Central memory CD8-positive, alpha-beta T cell (primary cell): ENCODE measurements at regions not wholly inside any gene's neighbourhood (a gene's known extent, or its start where the extent isn't known, plus 50 kb on each side); places are given as distances from the start of the nearest gene placed in this dataset.
"Not testable (repeated sequence)": the region's sequence is repeated elsewhere in the genome, so short reads cannot be mapped to it uniquely, and the experiment has no call there.

Experiments
- ATAC-seq: fragments of 150-1000 bp; cut with Tn5 transposase; replicated peaks from 2 replicates; pipeline ENCODE4 v1.10.0; 2022; ENCODE audit warnings: mild to moderate bottlenecking, moderate FRiP score, moderate number of reproducible peaks; ENCODE audit not compliant: poor library complexity, severe bottlenecking; ENCODE audit errors: extremely low read depth
- DNase-seq, 2 donors: peaks; one replicate each; pipeline ENCODE4 v3.0.0; 2021; ENCODE audit warnings: low spot score in 2 of 2
- H3K27ac Mint-ChIP-seq: one replicate; pipeline ENCODE4 v1.8.0; 2022; ENCODE audit warnings: low read depth, mild to moderate bottlenecking, moderate library complexity, mixed read lengths
- H3K27me3 Mint-ChIP-seq: one replicate; pipeline ENCODE4 v1.8.0; 2022; ENCODE audit warnings: mixed read lengths
- H3K36me3 Mint-ChIP-seq: one replicate; pipeline ENCODE4 v1.8.0; 2022; ENCODE audit warnings: mild to moderate bottlenecking, moderate library complexity, mixed read lengths; ENCODE audit not compliant: insufficient read depth
- H3K4me1 Mint-ChIP-seq: one replicate; pipeline ENCODE4 v1.8.0; 2022; ENCODE audit warnings: mixed read lengths
- H3K4me3 Mint-ChIP-seq: one replicate; pipeline ENCODE4 v1.8.0; 2022; ENCODE audit warnings: mild to moderate bottlenecking, moderate library complexity, mixed read lengths
- H3K9me3 Mint-ChIP-seq: one replicate; pipeline ENCODE4 v1.8.0; 2022; ENCODE audit warnings: mixed read lengths

GRCh38 chr13:108104736-108105135 lies 110.6 kb downstream of the LIG4 start:
- Mint-ChIP-seq H3K36me3 (no peaks in the 10 kb centered on the region), H3K27ac (peak overlapping the region; percentile 55), H3K4me3 (no peak overlapping the region), H3K9me3 (peaks cover 5% of the 10 kb centered on the region), H3K27me3 (no peaks in the 10 kb centered on the region), H3K4me1 (no peaks in the 10 kb centered on the region)
- ATAC-seq (no peak), DNase-seq (no peak)

- H3K4me1 Mint-ChIP-seq = no peaks in the 10 kb centered on the region
- ATAC-seq = no peak
- H3K36me3 Mint-ChIP-seq = no peaks in the 10 kb centered on the region
- peaks cover 6% of the 10 kb centered on the region for H3K27me3 Mint-ChIP-seq
- DNase-seq = no peak
- H3K27ac Mint-ChIP-seq = no peak overlapping the region
- peaks cover 11% of the 10 kb centered on the region for H3K9me3 Mint-ChIP-seq
- H3K4me3 Mint-ChIP-seq = no peak overlapping the region
Observed at GRCh38 chr13:108102771-108103170, 112.6 kb downstream of the LIG4 start.

- no peak for DNase-seq
- ATAC-seq = no peak
- no peak overlapping the region for H3K4me3 Mint-ChIP-seq
Observed at GRCh38 chr13:108096301-108096915, 118.9 kb downstream of the LIG4 start.

GRCh38 chr13:108095036-108095435 lies 120.3 kb downstream of the LIG4 start:
- no peak overlapping the region for H3K4me3 Mint-ChIP-seq
- peaks cover 2% of the 10 kb centered on the region for H3K36me3 Mint-ChIP-seq
- DNase-seq (no peak), ATAC-seq (no peak)
- no peak overlapping the region for H3K27ac Mint-ChIP-seq
- H3K9me3 Mint-ChIP-seq = peaks cover 6% of the 10 kb centered on the region
- no peaks in the 10 kb centered on the region for H3K4me1 Mint-ChIP-seq
- H3K27me3 Mint-ChIP-seq = peaks cover 6% of the 10 kb centered on the region

More at GRCh38 chr13:108096301-108096915, 118.9 kb downstream of the LIG4 start:
- H3K36me3 Mint-ChIP-seq = peaks cover 2% of the 10 kb centered on the region
- peaks cover 6% of the 10 kb centered on the region for H3K9me3 Mint-ChIP-seq
- peaks cover 6% of the 10 kb centered on the region for H3K27me3 Mint-ChIP-seq
- H3K27ac Mint-ChIP-seq = no peak overlapping the region
- no peaks in the 10 kb centered on the region for H3K4me1 Mint-ChIP-seq

- Mint-ChIP-seq H3K27me3 (peaks cover 6% of the 10 kb centered on the region), H3K36me3 (peaks cover 2% of the 10 kb centered on the region), H3K4me1 (no peaks in the 10 kb centered on the region), H3K4me3 (no peak overlapping the region), H3K9me3 (peaks cover 6% of the 10 kb centered on the region), H3K27ac (no peak overlapping the region)
- DNase-seq = no peak
- no peak for ATAC-seq
Observed at GRCh38 chr13:108093616-108094015, 121.7 kb downstream of the LIG4 start.

- Mint-ChIP-seq H3K27ac (no peak overlapping the region), H3K9me3 (peaks cover 6% of the 10 kb centered on the region), H3K27me3 (no peaks in the 10 kb centered on the region), H3K4me1 (no peaks in the 10 kb centered on the region), H3K4me3 (no peak overlapping the region), H3K36me3 (no peaks in the 10 kb centered on the region)
- ATAC-seq = no peak
- DNase-seq = no peak
Observed at GRCh38 chr13:108087810-108088209, 127.5 kb downstream of the LIG4 start.

- DNase-seq = no peak
Observed at GRCh38 chr13:108086678-108087077, 128.7 kb downstream of the LIG4 start.

GRCh38 chr13:108084840-108085239 lies 130.5 kb downstream of the LIG4 start:
- Mint-ChIP-seq H3K27me3 (no peaks in the 10 kb centered on the region), H3K4me3 (no peak overlapping the region), H3K9me3 (peaks cover 6% of the 10 kb centered on the region), H3K27ac (no peak overlapping the region), H3K36me3 (no peaks in the 10 kb centered on the region), H3K4me1 (no peaks in the 10 kb centered on the region)
- no peak for ATAC-seq
- no peak for DNase-seq

More at GRCh38 chr13:108086678-108087077, 128.7 kb downstream of the LIG4 start:
- Mint-ChIP-seq H3K27ac (no peak overlapping the region), H3K4me3 (no peak overlapping the region), H3K27me3 (no peaks in the 10 kb centered on the region), H3K9me3 (peaks cover 6% of the 10 kb centered on the region), H3K4me1 (no peaks in the 10 kb centered on the region), H3K36me3 (no peaks in the 10 kb centered on the region)
- ATAC-seq = no peak

- H3K27ac Mint-ChIP-seq = no peak overlapping the region
- DNase-seq (no peak), ATAC-seq (no peak)
- H3K9me3 Mint-ChIP-seq = peaks cover 12% of the 10 kb centered on the region
- no peaks in the 10 kb centered on the region for H3K4me1 Mint-ChIP-seq
- H3K27me3 Mint-ChIP-seq = no peaks in the 10 kb centered on the region
- H3K36me3 Mint-ChIP-seq = no peaks in the 10 kb centered on the region
- H3K4me3 Mint-ChIP-seq = no peak overlapping the region
Observed at GRCh38 chr13:108083056-108083455, 132.3 kb downstream of the LIG4 start.

- Mint-ChIP-seq H3K27ac (no peak overlapping the region), H3K4me1 (no peaks in the 10 kb centered on the region), H3K9me3 (peaks cover 12% of the 10 kb centered on the region), H3K36me3 (no peaks in the 10 kb centered on the region), H3K4me3 (no peak overlapping the region), H3K27me3 (no peaks in the 10 kb centered on the region)
- ATAC-seq = no peak
- no peak for DNase-seq
Observed at GRCh38 chr13:108082481-108082880, 132.9 kb downstream of the LIG4 start.

GRCh38 chr13:108077284-108077683 lies 138.1 kb downstream of the LIG4 start:
- H3K9me3 Mint-ChIP-seq = peaks cover 21% of the 10 kb centered on the region
- DNase-seq (no peak), ATAC-seq (no peak)
- no peaks in the 10 kb centered on the region for H3K27me3 Mint-ChIP-seq
- H3K27ac Mint-ChIP-seq = no peak overlapping the region
- no peaks in the 10 kb centered on the region for H3K4me1 Mint-ChIP-seq
- H3K36me3 Mint-ChIP-seq = no peaks in the 10 kb centered on the region
- no peak overlapping the region for H3K4me3 Mint-ChIP-seq

- DNase-seq, H3K27me3 Mint-ChIP-seq, ATAC-seq, H3K4me1 Mint-ChIP-seq, H3K36me3 Mint-ChIP-seq, H3K27ac Mint-ChIP-seq, H3K4me3 Mint-ChIP-seq: not testable (repeated sequence)
- H3K9me3 Mint-ChIP-seq = peaks cover 34% of the 10 kb centered on the region
Observed at GRCh38 chr13:108074429-108074828, 140.9 kb downstream of the LIG4 start.

GRCh38 chr13:108070925-108071324 lies 144.4 kb downstream of the LIG4 start:
- no peak for ATAC-seq
- Mint-ChIP-seq H3K27ac (no peak overlapping the region), H3K4me1 (no peaks in the 10 kb centered on the region), H3K36me3 (no peaks in the 10 kb centered on the region), H3K9me3 (peaks cover 22% of the 10 kb centered on the region), H3K4me3 (no peak overlapping the region), H3K27me3 (no peaks in the 10 kb centered on the region)
- DNase-seq = no peak
